ENCODE measurements at regions not wholly inside any gene's neighbourhood (a gene's known extent, or its start where the extent isn't known, plus 50 kb on each side); places are given as distances from the start of the nearest gene placed in this dataset.

- TF ChIP-seq CTCF (conservative IDR thresholded peaks at IDR 0.05; ENCODE audit: low read depth): no peak
- DNase-seq (ENCODE audit: low spot score): no peak
- POLR2A ChIA-PET (ENCODE audit: low non-redundant PET): no interaction called here
- CTCF ChIA-PET: no interaction called here
- H3K27ac ChIP-seq: no peak overlapping the region
Measured at GRCh38 chr7:40945788-40946187, 757.1 kb downstream of the INHBA start.

GRCh38 chr7:40944981-40945585, 757.8 kb downstream of the INHBA start:
- ChIA-PET CTCF (interaction anchor here (1.1 kb wide), 1 partner anchor 58 kb away, joined by 3 read pairs; no protein-coding TSS in a partner anchor), POLR2A (ENCODE audit: low non-redundant PET) (no interaction called here)
- H3K27ac ChIP-seq: no peak overlapping the region
- DNase-seq (ENCODE audit: low spot score): no peak
- TF ChIP-seq CTCF (conservative IDR thresholded peaks at IDR 0.05; ENCODE audit: low read depth): no peak

GRCh38 chr7:40937879-40938278, 765.0 kb downstream of the INHBA start:
- CTCF ChIA-PET: no interaction called here
- POLR2A ChIA-PET (ENCODE audit: low non-redundant PET): no interaction called here
- no peak for TF ChIP-seq CTCF (conservative IDR thresholded peaks at IDR 0.05; ENCODE audit: low read depth)
- H3K27ac ChIP-seq: no peak overlapping the region
- no peak for DNase-seq (ENCODE audit: low spot score)

- H3K27ac ChIP-seq: no peak overlapping the region
- no peak for TF ChIP-seq CTCF (conservative IDR thresholded peaks at IDR 0.05; ENCODE audit: low read depth)
- ChIA-PET CTCF (no interaction called here), POLR2A (ENCODE audit: low non-redundant PET) (no interaction called here)
- DNase-seq (ENCODE audit: low spot score): no peak
Measured at GRCh38 chr7:40935435-40935834, 767.5 kb downstream of the INHBA start.

GRCh38 chr7:40923626-40924025, 779.3 kb downstream of the INHBA start:
- TF ChIP-seq CTCF (conservative IDR thresholded peaks at IDR 0.05; ENCODE audit: low read depth): no peak
- CTCF ChIA-PET: no interaction called here
- POLR2A ChIA-PET (ENCODE audit: low non-redundant PET): no interaction called here
- DNase-seq (ENCODE audit: low spot score): no peak
- H3K27ac ChIP-seq: no peak overlapping the region

- no peak overlapping the region for H3K27ac ChIP-seq
- DNase-seq (ENCODE audit: low spot score): peak; percentile 92
- TF ChIP-seq CTCF (conservative IDR thresholded peaks at IDR 0.05; ENCODE audit: low read depth): no peak
- POLR2A ChIA-PET (ENCODE audit: low non-redundant PET): no interaction called here
- CTCF ChIA-PET: interaction anchor here (0.6 to 1.0 kb wide), 2 partner anchors 85 to 783 kb away, joined by 3 read pairs; no protein-coding TSS in a partner anchor
Measured at GRCh38 chr7:40922316-40922670, 780.6 kb downstream of the INHBA start.
